NCI-H774 (cell line): ENCODE measurements at regions not wholly inside any gene's neighbourhood (a gene's known extent, or its start where the extent isn't known, plus 50 kb on each side); places are given as distances from the start of the nearest gene placed in this dataset.

Source experiments
- DNase-seq: peaks from one replicate; lab custom pipeline; 2025; lab: John Stamatoyannopoulos, UW

DNA sequence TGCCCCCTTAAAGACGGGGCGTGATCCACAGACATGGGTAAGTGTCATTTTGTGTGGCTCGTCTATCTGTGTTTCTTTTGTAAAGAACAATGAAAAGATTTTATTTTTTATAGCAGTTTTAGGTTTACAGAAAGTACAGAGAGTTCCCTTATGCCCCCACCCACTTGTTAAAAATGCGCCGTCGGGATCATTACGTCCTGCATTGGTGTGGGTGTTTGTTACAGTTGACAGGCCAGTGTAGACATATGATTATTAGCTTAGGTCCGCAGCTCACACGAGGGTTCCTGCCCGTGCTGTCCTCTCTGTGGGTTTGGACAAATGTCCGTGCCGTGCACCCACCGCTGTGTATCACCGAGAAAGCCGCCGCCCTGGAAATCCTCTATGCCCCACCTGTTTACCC is 50.5 kb downstream of the RGS12 start:
- no peak for DNase-seq

- no peak for DNase-seq
These were observed 51.3 kb downstream of the RGS12 start for GRCh38 chr4:3344104-3344503.

DNA sequence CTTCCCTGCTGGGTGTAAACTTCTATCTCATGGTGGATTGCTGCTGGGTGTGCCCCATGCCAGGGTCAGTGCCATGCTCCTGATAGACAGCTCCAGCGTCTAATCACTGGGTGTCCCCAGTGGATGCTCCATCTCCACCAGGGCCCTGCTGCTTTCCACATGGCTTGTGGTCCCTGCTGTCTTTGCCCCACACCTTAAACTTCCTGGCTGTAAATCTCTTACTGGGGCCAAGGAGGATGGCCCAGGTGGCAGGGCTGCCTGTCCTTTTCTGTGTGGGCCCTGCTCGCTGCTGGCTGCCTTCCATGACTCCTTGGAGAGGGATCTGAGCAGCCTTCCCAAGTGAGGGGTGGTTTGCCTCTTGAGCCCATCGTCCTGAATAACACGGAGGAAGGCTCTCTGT is 51.8 kb downstream of the RGS12 start:
- no peak for DNase-seq

DNA sequence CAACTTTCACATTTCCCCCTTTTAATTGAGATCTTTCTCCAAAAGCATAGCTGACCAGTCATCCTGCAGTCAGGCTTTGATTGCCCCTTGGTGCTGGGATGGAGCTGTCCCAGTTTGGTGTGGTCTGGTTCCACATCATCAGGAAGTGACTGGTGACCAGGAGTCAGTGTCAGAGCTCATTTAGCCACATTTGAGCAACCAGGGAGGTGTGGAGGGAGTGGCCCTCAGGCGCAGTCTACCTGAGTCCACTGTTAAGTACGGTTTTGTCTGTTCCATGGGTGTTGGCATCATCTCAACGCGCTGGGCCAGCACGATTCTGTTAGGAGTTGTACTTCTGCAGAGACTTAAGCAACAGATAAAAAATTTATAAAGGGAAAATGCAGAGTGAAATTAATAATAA is 52.6 kb downstream of the RGS12 start:
- DNase-seq, result no peak

DNA sequence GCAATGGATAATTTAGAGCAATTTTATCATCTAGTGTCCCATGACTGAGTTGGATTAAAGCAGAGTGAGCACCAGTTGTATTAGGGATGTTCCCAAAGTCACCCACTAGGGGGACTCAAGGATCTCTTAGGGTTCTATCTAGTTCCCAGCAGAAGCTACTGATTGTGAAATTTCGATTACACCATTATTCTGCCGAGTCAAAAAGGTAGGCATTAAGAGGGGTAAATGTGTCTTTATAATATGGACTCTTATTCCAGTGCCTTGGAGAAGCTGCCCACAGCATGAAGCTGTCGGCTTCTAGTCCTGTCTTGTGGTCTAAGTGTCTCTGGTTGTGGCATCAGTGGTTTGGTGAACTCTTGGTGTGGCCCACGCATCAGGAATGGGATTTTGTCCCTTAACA is 53.3 kb downstream of the RGS12 start:
- DNase-seq, result no peak

DNA sequence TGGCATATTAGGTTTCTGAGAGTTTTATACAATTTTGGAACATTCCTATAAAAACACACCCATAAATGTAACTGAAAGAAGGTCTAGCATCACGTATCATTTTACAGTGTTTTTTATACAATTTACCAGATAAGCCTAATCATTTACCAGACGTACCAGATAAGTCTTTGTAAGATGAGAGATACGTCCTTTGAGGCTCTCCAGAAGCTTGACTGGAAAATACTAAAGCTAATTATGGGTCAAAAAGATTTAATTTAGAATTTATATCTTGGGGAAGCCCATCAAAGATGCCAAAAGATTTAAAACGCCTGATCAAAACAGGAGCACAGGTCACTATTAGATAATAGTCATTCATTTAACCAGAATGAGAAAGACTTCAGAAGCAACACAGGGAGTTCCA is 55.0 kb downstream of the RGS12 start:
- no peak for DNase-seq

GRCh38 chr4:3348621-3349020 is 55.8 kb downstream of the RGS12 start:
- DNase-seq, result no peak

GRCh38 chr4:3349116-3349515 is 56.3 kb downstream of the RGS12 start:
- DNase-seq, result no peak

DNA sequence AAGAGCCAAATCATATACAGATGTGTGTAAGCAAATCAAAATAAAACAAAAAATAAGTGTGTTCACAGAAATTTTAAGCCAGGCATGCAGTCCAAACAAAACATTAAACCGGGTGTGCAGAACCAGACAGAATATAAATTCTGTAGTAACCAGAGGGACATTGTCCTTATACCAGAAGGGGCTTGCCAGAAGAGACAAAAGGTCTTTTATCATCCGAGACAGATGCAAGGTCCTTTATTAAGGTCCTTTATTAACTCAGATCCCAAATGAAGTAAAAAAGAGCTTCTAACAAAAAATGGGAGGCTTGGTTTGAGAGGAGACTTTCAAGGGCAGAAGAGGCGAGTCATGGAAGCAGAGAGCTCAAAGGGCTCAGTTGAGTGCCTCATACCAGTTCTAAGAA is 59.2 kb downstream of the RGS12 start:
- no peak for DNase-seq

DNA sequence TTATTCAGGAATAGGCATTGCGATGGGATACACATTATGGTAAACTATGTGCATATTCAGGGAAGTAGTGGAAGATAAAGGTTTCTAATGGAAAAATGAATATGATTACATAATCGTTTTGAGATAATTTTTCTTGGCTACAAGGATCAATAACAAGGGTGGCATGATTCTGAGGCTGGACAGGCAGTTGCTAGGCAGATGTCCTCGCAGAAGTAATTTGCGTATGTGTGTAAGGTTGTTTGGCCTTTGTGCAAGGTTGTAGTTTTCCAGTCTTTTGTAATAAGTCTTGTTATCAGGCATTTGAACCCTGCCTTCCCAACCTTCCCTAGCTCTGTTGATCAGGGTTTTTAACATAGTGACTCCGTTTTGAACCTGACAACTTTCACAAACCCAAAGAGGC is 59.7 kb downstream of the RGS12 start:
- no peak for DNase-seq

- no peak for DNase-seq
These were observed 60.2 kb downstream of the RGS12 start for GRCh38 chr4:3352941-3353594.

- DNase-seq, result peak; percentile 3
These were observed 61.1 kb downstream of the RGS12 start for GRCh38 chr4:3353752-3354454.

DNA sequence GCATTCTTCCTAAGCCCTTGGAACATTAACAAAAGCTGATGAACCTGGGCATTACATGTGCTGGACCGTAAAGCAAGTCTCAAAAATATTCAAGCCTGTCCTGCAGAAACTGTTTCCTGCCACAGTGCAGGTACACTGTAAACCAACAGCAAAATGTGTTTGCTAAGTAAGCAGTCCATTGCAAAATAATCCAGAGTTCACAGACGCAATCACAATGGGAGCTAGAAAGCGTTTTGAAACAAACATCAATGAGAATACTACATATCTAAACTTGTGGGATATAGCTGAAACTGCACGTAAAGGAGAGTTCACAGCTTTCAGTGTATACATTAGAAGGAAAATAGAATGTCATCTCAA is 61.6 kb downstream of the RGS12 start:
- DNase-seq, result no peak

- no peak for DNase-seq
These were observed 62.5 kb downstream of the RGS12 start for GRCh38 chr4:3355266-3355748.

GRCh38 chr4:3358656-3359055 is 65.8 kb downstream of the RGS12 start:
- DNase-seq, result no peak

DNA sequence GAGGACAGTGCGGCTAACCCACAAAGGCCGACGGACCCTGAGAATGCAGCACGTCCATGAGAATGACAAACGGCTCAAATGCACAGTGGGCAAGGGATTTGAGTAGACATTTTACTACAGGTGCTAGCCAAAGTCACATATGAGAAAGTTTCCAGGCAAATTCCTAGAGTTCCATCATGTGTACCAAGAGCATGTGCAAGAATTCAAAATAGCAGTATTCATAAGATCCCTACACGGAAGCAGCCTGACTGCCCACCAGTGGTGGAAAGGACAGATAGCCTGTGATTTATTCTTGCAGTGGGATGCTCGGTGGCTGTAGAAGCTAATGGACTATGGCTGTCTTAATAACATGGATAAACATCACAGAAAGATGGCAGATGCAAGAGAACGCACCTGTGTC is 68.0 kb downstream of the RGS12 start:
- DNase-seq, result no peak

- no peak for DNase-seq
These were observed 68.6 kb downstream of the RGS12 start for GRCh38 chr4:3361406-3361805.

DNA sequence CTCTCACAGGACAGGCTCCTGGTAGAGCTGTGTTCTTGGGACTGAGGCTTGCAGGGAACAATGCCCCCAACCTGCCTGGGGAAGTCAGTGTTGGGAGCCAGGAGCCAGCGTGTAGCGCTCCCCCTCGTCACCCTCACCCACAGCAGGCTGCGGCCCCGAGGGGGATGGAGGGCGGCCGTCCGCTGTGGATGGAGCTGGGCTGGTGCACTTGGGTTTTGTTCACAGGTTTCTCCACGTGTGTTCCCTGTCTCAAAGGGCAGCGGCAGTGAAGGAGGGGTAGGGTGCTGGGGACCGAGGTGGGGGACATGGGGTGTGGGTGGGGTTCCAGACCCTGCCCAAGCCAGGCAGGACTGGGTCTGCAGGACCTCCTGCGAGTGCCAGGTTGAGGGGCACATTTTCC is 69.1 kb downstream of the RGS12 start:
- no peak for DNase-seq

- no peak for DNase-seq
These were observed 69.8 kb downstream of the RGS12 start for GRCh38 chr4:3362431-3363287.

- DNase-seq, result no peak
These were observed 70.8 kb downstream of the RGS12 start for GRCh38 chr4:3363411-3364141.

GRCh38 chr4:3364199-3364598 is 71.4 kb downstream of the RGS12 start:
- DNase-seq, result no peak

GRCh38 chr4:3364634-3365314 is 72.0 kb downstream of the RGS12 start:
- DNase-seq, result no peak
